Stimulated activated CD4-positive, alpha-beta T cell treated with anti-CD3 and anti-CD28 coated beads, Interleukin-15, amount 100 ng/mL, for 24 hours (primary cell): ENCODE measurements at regions not wholly inside any gene's neighbourhood (a gene's known extent, or its start where the extent isn't known, plus 50 kb on each side); places are given as distances from the start of the nearest gene placed in this dataset.
"Not testable (repeated sequence)": the region's sequence is repeated elsewhere in the genome, so short reads cannot be mapped to it uniquely, and the experiment has no call there.

ENCODE experiments used
- DNase-seq: peaks from one replicate; pipeline ENCODE4 v3.0.0-alpha.2; 2020

DNA sequence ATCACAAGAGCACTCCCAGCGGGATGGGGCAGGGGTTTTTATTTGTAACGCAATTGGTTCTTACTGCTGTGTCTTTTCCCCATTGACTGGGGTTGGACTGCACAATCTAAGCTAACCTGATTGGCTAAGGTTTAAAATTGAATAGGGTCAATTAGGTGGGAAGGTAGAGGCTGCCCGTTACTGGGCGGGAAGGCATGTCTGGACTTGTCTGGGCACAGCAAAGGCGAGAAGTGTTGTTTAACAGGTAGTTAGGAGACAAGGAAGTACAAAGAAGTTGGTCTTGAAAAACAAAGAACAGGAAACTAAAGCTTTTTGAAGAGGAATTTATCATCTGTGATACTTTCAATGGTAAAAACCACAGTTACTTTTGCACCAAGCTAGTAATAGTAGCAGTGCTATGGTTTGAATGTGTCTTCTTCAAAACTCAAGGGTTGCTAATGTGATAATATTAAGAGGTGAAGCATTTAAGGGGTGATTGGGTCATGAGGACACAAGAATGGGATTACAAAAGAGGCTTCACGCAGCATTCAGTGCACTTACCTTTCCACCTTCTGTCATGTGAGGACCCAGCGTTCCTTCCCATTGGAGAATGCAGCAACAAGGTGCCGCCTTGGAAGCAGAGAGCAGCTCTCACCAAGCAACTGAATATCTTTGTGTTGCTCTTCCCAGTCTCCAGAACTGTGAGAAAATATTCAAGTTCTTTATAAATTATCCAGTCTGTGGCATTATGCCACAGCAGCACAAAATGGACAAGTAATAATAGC lies 875.5 kb upstream of the SORCS1 start:
- no peak for DNase-seq

- DNase-seq = no peak
These were observed 872.6 kb upstream of the SORCS1 start for GRCh38 chr10:108037061-108037460.

GRCh38 chr10:108036265-108036664 lies 871.8 kb upstream of the SORCS1 start:
- no peak for DNase-seq

DNA sequence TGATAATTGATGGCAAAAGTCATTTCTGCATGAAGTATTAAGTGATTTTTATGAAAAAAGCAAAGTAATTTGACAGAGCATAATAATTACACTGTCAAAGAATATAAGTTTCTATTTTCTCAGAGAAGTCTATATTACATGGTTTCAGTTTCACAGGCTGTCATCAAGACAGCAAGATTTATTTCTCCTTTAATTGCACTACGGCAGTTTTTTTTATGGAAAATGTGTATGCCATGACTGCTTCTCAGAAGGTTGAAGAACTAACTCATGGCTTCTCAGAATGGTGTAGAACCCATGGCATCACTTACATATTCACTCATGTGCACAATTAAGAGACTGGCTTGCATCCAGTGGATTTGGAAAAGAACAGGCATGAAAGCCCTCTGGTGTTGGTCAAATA lies 870.3 kb upstream of the SORCS1 start:
- no peak for DNase-seq

- not testable (repeated sequence) for DNase-seq
These were observed 869.0 kb upstream of the SORCS1 start for GRCh38 chr10:108033518-108033917.

DNA sequence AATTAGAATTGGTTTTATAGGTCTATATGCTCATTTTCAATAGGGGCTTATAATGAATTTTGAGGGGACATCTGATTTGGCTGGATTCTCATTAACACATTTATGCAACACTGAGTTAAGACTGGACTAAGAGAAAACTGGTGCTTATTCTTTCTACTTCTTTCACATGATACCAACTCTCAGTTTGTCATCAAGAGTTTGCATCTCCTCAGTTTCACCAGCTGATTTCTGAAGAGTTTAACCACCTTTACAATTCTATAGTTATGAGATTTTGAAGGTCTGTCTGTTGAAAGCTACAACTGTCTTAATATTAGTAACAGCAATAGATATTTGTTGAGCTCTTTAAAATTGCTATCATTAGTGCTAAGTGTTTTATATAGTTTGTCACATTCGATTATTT lies 867.0 kb upstream of the SORCS1 start:
- DNase-seq = no peak

DNA sequence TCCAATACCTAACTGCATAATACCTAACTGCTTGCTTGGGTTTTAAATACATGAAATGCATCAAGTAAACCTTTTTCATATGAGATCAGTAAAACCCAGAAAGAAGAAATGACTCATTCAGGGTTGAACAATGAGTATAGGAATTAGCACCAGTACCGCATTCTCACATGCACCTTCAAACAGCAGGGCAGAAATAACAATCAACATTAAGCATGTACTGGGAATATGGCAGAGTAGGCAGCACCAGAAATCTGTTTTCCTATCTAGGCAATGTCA lies 850.3 kb upstream of the SORCS1 start:
- no peak for DNase-seq

- DNase-seq = no peak
These were observed 849.8 kb upstream of the SORCS1 start for GRCh38 chr10:108014145-108014901.

DNA sequence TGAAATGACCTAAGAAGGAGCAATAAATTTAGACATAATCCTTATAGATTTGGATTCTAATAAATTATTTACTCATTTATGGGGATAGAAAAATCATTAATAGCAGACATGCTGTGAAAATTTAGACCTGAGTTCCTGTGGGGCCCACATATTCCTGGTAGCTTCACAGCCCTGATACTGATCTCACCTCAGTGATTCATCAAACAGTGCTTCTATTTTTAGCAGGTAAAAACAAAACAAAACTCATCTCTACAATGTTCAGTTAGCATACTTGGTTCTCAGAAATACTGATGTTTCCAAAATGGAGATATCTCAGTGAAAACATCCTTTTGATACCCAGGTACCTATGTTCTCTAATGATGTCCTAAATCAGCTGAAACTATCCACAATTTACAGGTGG lies 841.1 kb upstream of the SORCS1 start:
- no peak for DNase-seq

DNA sequence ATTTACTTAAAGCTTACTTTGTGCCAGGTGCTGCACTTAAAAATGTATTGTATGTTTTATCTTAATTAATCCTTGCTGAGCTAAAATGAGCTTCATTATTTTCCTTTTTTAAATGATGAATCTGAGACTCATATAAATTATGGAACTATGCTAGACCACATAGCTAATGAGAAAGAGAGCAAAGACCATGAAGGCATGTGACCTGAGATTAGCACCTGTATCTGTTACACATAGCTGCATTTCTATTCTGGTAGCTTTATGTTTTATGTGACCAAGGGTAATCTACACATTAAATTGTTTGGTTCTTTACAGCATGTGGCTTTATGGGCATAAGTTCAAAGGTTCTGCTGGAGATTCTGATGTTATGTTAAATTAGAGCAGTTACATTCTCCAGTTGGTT lies 839.1 kb upstream of the SORCS1 start:
- DNase-seq = no peak

GRCh38 chr10:108003061-108003460 lies 838.6 kb upstream of the SORCS1 start:
- no peak for DNase-seq

GRCh38 chr10:108000365-108000764 lies 835.9 kb upstream of the SORCS1 start:
- no peak for DNase-seq

GRCh38 chr10:107994621-107995270 lies 830.2 kb upstream of the SORCS1 start:
- no peak for DNase-seq

- DNase-seq = no peak
These were observed 822.1 kb upstream of the SORCS1 start for GRCh38 chr10:107986571-107986970.

- DNase-seq = no peak
These were observed 820.1 kb upstream of the SORCS1 start for GRCh38 chr10:107984581-107984980.

DNA sequence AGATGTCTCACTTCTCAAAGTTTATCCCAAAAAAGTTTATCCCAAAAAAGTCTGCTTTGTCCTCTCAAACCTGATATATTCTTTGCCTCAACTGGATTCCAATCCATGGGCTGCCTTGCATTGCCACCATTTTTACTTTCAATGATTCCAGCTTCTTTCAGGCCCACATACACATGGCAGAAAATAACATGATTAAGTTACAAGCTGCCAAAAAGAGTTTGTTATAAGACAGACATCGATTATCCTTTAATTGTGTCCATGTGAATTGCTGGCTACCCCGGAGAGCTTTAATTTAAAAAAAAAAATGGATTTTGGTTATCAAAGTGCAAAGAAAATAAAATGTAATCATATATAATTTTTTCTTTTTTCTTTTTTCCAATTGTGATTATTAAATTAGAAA lies 819.6 kb upstream of the SORCS1 start:
- no peak for DNase-seq

DNA sequence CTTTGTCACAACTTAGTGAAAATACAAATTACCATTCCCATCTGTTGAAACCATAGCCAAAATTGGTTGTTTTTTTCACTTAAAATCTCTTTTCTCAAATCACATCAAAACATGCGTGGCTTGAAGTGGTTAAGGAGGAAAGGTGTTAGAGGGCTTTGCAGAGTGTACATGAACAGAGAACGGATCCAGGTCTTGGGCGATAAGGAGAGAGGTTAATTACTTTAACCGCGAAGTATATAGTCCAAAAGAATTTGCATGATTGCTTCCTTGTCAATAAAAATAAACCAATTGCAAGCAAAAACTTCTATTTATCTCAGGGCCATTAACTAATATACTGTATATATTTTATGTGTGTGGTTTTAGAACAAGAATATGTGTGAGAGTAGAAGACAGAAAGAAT lies 813.9 kb upstream of the SORCS1 start:
- DNase-seq = no peak

DNA sequence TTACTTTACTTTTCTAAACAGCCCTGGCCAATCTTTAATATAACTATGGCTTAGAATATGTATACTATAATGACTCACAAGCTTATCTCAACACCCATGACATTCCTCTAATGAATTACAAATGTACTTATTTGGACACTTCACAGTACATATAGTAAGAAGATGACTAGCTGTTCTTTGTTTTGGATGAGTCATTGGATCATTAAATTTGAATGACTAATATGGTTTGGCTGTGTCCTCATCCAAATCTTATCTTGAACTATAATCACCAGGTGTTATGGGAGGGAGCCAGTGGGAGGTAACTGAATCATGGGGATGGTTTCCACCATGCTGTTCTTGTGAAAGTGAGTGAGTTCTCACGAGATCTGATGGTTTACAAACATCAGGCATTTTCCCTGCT lies 807.5 kb upstream of the SORCS1 start:
- no peak for DNase-seq

- no peak for DNase-seq
These were observed 806.9 kb upstream of the SORCS1 start for GRCh38 chr10:107971411-107971810.

- no peak for DNase-seq
These were observed 806.0 kb upstream of the SORCS1 start for GRCh38 chr10:107970512-107970911.

DNA sequence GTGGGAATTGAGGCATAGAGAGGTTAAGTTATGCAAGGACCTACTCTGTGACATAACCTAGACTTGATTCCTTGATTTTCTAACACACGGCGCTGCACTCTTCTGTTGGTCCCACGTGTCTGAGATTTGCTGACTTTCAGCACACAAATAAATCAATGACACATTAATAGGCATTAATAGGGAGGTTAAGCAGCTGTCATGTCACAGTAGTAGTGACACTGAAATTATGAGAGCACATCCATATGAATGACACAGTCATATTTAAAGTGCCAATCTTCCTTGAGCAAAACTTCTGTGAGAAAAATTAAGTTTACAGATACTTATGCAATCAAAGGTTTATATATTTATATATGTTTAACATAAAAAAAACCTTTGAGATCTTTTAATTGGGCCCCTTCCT lies 805.4 kb upstream of the SORCS1 start:
- DNase-seq = no peak

GRCh38 chr10:107966826-107967225 lies 802.3 kb upstream of the SORCS1 start:
- no peak for DNase-seq

DNA sequence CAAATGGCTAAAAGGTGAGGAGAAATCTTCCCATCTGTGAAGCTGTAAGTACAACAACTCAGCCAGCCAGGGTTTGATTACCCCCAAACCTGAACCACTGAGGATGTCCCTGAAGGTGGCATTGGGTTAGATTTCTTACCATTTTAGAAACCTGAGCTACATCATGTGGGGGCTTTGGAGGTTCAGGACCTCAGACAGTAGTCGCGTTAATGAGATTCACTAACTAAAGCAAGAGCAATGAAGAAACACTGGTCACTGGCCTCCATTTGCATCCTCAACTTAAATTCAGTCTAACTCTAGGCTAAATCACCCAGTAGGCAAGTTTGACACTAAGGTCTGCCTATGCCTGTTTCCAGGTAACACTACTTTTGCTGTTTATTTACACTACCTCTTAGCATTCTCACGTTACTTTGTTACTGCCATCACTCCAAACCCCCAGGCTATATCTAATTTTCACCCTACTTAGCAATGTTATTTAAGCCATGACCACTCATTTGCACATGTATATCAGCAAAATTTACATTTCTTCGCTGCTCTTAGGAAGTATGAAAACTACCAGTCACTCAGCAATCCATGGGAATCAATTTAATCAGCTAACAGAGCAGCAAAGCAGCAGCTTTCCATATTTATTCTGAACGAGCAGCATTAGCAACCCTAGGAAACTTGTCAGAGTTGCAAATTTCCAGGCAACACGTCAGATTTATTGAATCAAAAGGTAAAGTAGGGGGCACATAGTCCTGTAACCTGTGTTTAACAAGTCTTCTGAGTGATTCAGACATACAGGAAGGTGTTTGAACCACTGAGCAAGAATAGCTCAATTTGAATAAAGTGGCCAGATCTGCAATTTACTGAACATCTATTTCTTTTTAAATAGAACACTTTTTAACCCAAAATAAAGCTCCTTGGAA lies 788.4 kb upstream of the SORCS1 start:
- DNase-seq = no peak
